HG02943 (cell line): ENCODE measurements at regions not wholly inside any gene's neighbourhood (a gene's known extent, or its start where the extent isn't known, plus 50 kb on each side); places are given as distances from the start of the nearest gene placed in this dataset.
"Not testable (repeated sequence)": the region's sequence is repeated elsewhere in the genome, so short reads cannot be mapped to it uniquely, and the experiment has no call there.

Experiments used
- ATAC-seq: cut with Tn5 transposase; IDR thresholded peaks from one replicate; pipeline ENCODE4 v1.9.1; 2021; ENCODE audit warnings: mild to moderate bottlenecking, low read depth, moderate library complexity; ENCODE audit not compliant: unreplicated experiment

- ATAC-seq: no peak
Measured at GRCh38 chr20:7147220-7147601, 379.7 kb downstream of the BMP2 start.

- no peak for ATAC-seq
Measured at GRCh38 chr20:7151676-7152470, 384.4 kb downstream of the BMP2 start.

- ATAC-seq: no peak
Measured at GRCh38 chr20:7155282-7155681, 387.8 kb downstream of the BMP2 start.

GRCh38 chr20:7155794-7156193 lies 388.3 kb downstream of the BMP2 start:
- ATAC-seq: no peak

GRCh38 chr20:7159903-7160302 lies 392.4 kb downstream of the BMP2 start:
- ATAC-seq: no peak

GRCh38 chr20:7161690-7162089 lies 394.2 kb downstream of the BMP2 start:
- no peak for ATAC-seq

GRCh38 chr20:7171911-7172310 lies 404.4 kb downstream of the BMP2 start:
- no peak for ATAC-seq

GRCh38 chr20:7174554-7174953 lies 407.1 kb downstream of the BMP2 start:
- no peak for ATAC-seq

- not testable (repeated sequence) for ATAC-seq
Measured at GRCh38 chr20:7175827-7176226, 408.3 kb downstream of the BMP2 start.

- ATAC-seq: no peak
Measured at GRCh38 chr20:7178004-7178403, 410.5 kb downstream of the BMP2 start.

GRCh38 chr20:7180256-7181045 lies 413.0 kb downstream of the BMP2 start:
- ATAC-seq: no peak

GRCh38 chr20:7189231-7189630 lies 421.7 kb downstream of the BMP2 start:
- ATAC-seq: no peak

- no peak for ATAC-seq
Measured at GRCh38 chr20:7193681-7194080, 426.2 kb downstream of the BMP2 start.

- no peak for ATAC-seq
Measured at GRCh38 chr20:7195704-7196103, 428.2 kb downstream of the BMP2 start.

- no peak for ATAC-seq
Measured at GRCh38 chr20:7196481-7196880, 429.0 kb downstream of the BMP2 start.

- no peak for ATAC-seq
Measured at GRCh38 chr20:7199861-7200260, 432.4 kb downstream of the BMP2 start.

GRCh38 chr20:7207186-7207798 lies 439.8 kb downstream of the BMP2 start:
- ATAC-seq: no peak

GRCh38 chr20:7210910-7211309 lies 443.4 kb downstream of the BMP2 start:
- ATAC-seq: no peak

GRCh38 chr20:7214081-7214740 lies 446.7 kb downstream of the BMP2 start:
- ATAC-seq: no peak

- ATAC-seq: no peak
Measured at GRCh38 chr20:7217606-7218005, 450.1 kb downstream of the BMP2 start.

- no peak for ATAC-seq
Measured at GRCh38 chr20:7220755-7221154, 453.3 kb downstream of the BMP2 start.
